ENCODE measurements at regions not wholly inside any gene's neighbourhood (a gene's known extent, or its start where the extent isn't known, plus 50 kb on each side); places are given as distances from the start of the nearest gene placed in this dataset.

GRCh38 chr4:155614111-155614762, 52.4 kb upstream of the GUCY1A1 start:
- TF ChIP-seq POLR2AphosphoS5 (IDR thresholded peaks at IDR 0.05; ENCODE audit: low read depth, low read length): no peak
- TF ChIP-seq POLR2A (IDR thresholded peaks at IDR 0.05; ENCODE audit: low read depth, low read length): no peak
- TF ChIP-seq TAF1 (IDR thresholded peaks at IDR 0.05; ENCODE audit: low read depth, low read length): no peak
